Left renal pelvis (tissue), 4 donors: ENCODE measurements at regions not wholly inside any gene's neighbourhood (a gene's known extent, or its start where the extent isn't known, plus 50 kb on each side); places are given as distances from the start of the nearest gene placed in this dataset.

Experiments
- DNase-seq, 4 donors: peaks; one replicate each; pipeline ENCODE4 v3.0.0-alpha.2; 2013; ENCODE audit warnings: low read depth in 4 of 4, low spot score in 3 of 4

DNA sequence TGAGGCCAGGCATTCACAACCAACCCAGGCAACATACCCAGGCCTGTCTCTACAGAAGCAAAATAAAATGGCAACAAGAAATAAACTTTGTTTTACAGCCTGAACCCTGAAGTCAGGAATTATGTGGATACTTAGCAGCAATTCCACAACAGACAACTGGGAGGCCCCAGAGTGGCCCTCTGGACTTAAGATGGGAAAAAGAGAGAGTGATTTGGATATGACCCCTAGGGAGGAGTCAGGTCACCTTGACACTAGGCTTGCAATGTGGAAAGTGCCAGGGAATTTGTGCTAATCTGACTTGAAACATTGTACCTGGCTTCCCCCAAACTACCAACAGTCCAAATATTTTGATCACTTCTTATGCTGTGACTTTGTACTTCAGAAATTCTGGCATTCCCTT is 193.1 kb downstream of the PARM1 start:
- no peak for DNase-seq

DNA sequence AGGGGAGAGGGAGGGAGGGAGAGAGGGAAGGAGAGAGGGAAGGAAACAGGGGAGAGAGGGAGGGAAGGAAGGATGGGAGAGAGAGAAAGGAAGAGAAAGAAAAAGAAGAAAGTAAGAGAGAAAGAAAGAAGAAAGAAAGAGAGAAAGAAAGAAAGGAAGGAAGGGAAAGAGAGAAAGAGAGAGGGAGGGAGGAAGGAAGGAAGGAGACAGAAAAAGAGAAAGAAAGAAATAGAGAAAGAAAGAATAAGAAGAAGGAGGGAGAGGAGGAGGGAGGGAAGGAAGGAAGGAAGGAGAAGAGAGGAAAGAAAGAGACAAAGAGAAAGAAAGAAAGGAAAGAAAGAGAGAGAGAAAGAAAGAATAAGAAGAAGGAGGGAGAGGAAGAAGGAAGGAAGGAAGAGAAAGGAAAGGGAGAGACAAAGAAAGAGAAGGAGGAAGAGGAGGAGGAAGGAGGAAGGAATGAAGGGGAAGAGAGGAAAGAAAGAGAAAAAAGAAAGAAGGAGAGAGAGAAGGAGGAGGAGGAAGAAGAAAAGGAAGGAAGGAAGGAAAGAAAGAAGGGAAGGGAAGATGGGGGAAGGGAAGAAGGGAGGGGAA is 189.6 kb downstream of the PARM1 start:
- DNase-seq = no peak

DNA sequence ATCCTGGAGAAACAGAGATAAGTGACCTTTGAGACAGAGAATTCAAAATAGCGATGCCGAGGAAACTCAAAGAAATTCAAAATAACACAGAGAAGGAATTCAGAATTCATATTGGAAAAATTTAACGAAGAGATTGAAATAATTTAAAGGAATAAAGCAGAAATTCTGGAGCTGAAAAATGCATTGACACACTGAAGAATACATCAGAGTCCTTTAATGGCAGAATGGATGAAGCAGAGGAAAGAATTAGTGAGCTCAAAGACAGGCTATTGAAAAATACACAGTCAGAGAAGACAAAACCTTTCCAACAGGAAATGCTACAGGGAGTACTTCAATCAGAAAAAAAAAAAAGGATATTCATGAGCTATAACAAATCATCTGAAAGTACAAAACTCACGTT is 185.8 kb downstream of the PARM1 start:
- no peak for DNase-seq

DNA sequence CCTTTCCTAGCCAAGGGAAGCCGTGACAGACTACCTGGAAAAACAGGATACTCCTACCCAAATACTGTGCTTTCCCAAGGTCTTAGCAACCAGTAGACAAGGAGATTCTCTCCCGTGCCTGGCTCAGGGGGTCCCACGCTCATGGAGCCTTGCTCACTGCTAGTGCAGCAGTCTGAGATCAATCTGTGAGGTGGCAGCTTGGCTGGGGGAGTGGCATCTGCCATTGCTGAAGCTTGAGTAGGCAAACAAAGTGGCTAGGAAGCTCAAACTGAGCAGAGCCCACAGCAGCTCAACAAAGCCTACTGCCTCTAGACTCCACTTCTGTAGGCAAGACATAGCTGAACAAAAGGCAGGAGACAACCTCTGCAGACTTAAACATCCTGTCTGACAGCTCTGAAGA is 177.1 kb downstream of the PARM1 start:
- DNase-seq = no peak

DNA sequence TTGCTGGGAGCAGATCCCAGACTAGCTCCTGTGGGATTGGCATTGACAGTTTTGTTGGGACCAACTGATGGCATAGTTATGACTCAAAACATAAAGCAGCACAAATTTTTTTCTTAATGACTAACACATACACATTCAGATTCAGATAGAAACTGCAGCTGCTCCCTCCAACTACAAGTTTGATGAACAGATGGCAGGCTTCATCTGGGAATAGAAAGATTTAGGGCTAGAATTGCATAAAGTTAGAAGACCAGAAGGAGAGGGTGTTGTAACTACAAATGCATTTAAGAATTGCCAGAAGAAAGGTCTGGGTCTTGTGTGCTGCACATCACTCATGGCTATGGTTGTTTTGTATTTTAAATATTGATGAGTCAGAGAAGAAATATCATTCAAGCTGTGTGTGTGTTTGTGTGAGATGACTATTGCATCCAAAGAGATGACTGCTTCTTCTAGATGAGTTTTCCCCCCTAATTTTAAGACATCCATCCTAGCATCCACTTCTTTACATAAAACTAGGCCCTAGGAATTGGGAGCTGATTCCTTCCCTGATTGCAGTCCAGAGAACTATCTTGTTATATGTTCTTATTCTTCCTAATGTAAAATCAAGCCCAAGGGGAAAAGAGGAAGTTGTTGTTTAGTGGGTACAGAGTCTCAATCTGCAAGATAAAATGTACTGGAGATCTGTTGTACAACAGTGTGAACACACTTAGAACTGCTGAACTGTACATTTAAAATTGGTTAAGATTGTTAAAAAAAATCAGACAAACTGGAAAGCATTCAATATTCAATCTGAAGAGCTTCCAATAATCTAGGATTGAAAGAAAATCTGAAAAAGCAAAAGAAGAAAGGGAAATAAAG is 175.1 kb downstream of the PARM1 start:
- DNase-seq = peak in 2 of 4 donors; percentile 11 to 12

DNA sequence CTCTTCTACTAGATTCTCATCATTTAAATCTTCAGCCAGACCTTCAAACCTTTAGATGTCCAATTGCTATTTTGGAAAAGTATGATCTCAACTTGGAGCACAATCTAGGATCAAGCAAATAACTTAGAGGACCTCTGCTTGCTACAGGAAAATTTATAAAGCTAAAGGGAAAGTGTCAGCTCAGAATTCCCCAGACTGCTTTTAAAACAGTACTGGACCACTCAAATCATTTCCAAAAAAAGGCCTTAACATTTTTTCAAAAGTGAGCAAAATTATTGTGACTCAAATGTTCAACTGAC is 169.8 kb downstream of the PARM1 start:
- DNase-seq = no peak

DNA sequence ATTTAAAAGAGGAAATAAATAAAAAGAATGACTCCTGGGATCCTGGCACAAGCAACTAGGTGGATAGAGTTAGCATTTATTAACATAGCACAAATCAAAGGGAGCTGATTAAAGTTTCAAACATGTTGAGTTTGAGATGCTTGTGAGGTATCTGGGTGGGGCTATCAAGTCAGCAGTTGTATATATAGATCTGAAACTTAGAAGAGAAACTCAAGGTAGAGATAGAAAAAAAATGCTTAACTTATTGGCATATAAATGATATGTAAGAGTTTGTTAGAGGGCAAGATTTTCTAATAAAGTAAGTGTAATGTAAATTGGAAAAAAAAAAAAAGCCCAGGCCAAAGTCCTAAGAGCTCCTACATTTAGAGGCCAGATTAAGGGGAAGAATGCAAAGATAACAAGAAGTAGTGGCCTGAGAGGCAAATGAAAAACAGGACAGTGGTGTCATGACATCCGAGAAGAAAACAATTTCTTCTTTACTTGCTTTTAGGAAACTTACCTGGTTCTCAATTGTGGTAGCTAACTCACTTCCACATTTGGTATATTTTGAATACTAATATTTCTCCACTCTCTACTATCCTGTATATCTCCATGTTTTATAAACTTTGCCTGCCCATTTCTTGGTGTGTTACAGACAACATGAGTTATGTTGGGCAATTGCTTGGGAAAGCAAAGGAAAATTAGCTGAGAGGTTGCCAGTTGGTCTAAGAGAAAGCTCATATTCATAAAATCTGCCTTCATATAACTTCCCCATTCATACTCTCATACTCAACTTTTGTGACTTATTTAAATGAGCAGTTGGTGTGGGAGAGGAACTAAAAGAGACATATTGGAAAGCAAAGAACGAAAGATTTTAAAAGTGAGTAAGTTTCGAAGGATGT is 169.2 kb downstream of the PARM1 start:
- DNase-seq = no peak
